SU-DHL-6 (cell line): ENCODE measurements at regions not wholly inside any gene's neighbourhood (a gene's known extent, or its start where the extent isn't known, plus 50 kb on each side); places are given as distances from the start of the nearest gene placed in this dataset.

Experiments
- H2AFZ ChIP-seq: fragments of 200-600 bp; sonication (generic); 2 replicates; pipeline ENCODE4 v1.6.1; 2014; ENCODE audit warnings: low read depth, mild to moderate bottlenecking, moderate library complexity, mixed read lengths, antibody characterized with exemption, low read length; ENCODE audit not compliant: severe bottlenecking
- H3F3A ChIP-seq: fragments of 200-600 bp; shearing (Covaris generic); 2 replicates; pipeline ENCODE4 v1.6.0; 2016; ENCODE audit warnings: antibody characterized with exemption, mild to moderate bottlenecking; ENCODE audit not compliant: insufficient read depth
- H3K27ac ChIP-seq: fragments of 200-600 bp; sonication (generic); 2 replicates; pipeline ENCODE4 v1.5.1; 2016; ENCODE audit warnings: low read depth, mild to moderate bottlenecking, low read length, moderate library complexity, mixed read lengths
- H3K27me3 ChIP-seq: fragments of 200-600 bp; sonication (generic), shearing (Covaris generic); 2 replicates; pipeline ENCODE4 v1.6.0; 2014; ENCODE audit warnings: mild to moderate bottlenecking, low read length
- H3K36me3 ChIP-seq: fragments of 200-600 bp; sonication (generic); 2 replicates; pipeline ENCODE4 v1.6.1; 2014; ENCODE audit warnings: mild to moderate bottlenecking, low read length, mixed read lengths
- H3K4me2 ChIP-seq: fragments of 300-600, 200-600 bp; shearing (Covaris generic), sonication (generic); 2 replicates; pipeline ENCODE4 v1.6.0; 2014; ENCODE audit warnings: low read length, low read depth, mild to moderate bottlenecking; ENCODE audit not compliant: poor library complexity, severe bottlenecking
- H3K4me3 ChIP-seq: fragments of 200-600 bp; sonication (generic); 2 replicates; pipeline ENCODE4 v1.5.1; 2014; ENCODE audit warnings: antibody characterized with exemption, low read length, mild to moderate bottlenecking, mixed read lengths; ENCODE audit not compliant: insufficient read depth, poor library complexity, severe bottlenecking
- H3K79me2 ChIP-seq: fragments of 200-600 bp; sonication (generic); 2 replicates; pipeline ENCODE4 v1.6.1; 2014; ENCODE audit warnings: mild to moderate bottlenecking, low read length, moderate library complexity; ENCODE audit not compliant: insufficient read depth
- H3K9ac ChIP-seq: fragments of 200-600 bp; sonication (generic); 2 replicates; pipeline ENCODE4 v1.7.0; 2014; ENCODE audit warnings: mild to moderate bottlenecking, low read length
- H3K9me2 ChIP-seq: fragments of 200-600 bp; sonication (generic); replicated peaks from 2 replicates; pipeline ENCODE4 v1.6.1; 2014; ENCODE audit warnings: low read length; ENCODE audit not compliant: insufficient read depth
- H3K9me3 ChIP-seq: fragments of 200-600 bp; sonication (generic); 2 replicates; pipeline ENCODE4 v1.6.1; 2014; ENCODE audit warnings: low read length, mixed read lengths; ENCODE audit not compliant: insufficient read depth
- H4K20me1 ChIP-seq: fragments of 200-600 bp; sonication (generic); 2 replicates; pipeline ENCODE4 v1.6.1; 2014; ENCODE audit warnings: low read depth, mild to moderate bottlenecking, antibody characterized with exemption, low read length, moderate library complexity, mixed read lengths
- CTCF ChIP-seq: fragments of 200-600 bp; sonication (generic); IDR thresholded peaks from one replicate; pipeline ENCODE4 v1.5.1; 2017; ENCODE audit warnings: antibody characterized with exemption, mild to moderate bottlenecking, low read length, moderate library complexity; ENCODE audit not compliant: insufficient read depth, poor library complexity, severe bottlenecking
- EZH2phosphoT487 ChIP-seq: fragments of 200-600 bp; sonication (generic), shearing (Covaris generic); conservative IDR thresholded peaks from 2 replicates; pipeline ENCODE4 v1.6.1; 2018; ENCODE audit warnings: mild to moderate bottlenecking, antibody characterized with exemption, low read length, moderate library complexity, mixed read lengths

DNA sequence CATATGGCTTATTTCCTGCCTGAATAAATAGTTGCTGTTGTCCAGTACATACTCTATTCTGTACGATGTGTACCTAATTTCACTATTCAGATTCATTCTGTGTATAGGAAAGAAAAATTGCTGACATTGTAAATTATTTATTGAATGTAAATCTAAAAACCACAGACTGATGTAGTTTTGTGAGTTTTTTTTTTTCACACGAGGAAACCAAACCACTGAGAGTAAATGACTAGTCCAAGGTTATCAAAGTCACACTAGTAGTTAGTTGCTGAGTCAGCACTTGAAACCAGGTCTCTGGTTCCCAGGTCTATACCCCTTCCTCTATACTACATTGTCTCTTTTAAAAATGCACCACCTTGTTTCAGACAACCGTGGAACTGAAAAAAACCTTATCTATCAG, 298.3 kb upstream of the DIAPH2 start:
- H3K27me3 ChIP-seq, result no peaks in the 10 kb centered on the region
- H4K20me1 ChIP-seq, result no peaks in the 10 kb centered on the region
- no peak overlapping the region for H3K4me3 ChIP-seq
- no peaks in the 10 kb centered on the region for H3F3A ChIP-seq
- H3K4me2 ChIP-seq, result no peak overlapping the region
- no peaks in the 10 kb centered on the region for H3K36me3 ChIP-seq
- H3K9me2 ChIP-seq, result no peaks in the 10 kb centered on the region
- H3K27ac ChIP-seq, result no peak overlapping the region
- no peak overlapping the region for H3K9ac ChIP-seq
- no peaks in the 10 kb centered on the region for H3K9me3 ChIP-seq
- no peaks in the 10 kb centered on the region for H3K79me2 ChIP-seq
- TF ChIP-seq EZH2phosphoT487 (no peak), CTCF (no peak)
- H2AFZ ChIP-seq, result no peak overlapping the region

DNA sequence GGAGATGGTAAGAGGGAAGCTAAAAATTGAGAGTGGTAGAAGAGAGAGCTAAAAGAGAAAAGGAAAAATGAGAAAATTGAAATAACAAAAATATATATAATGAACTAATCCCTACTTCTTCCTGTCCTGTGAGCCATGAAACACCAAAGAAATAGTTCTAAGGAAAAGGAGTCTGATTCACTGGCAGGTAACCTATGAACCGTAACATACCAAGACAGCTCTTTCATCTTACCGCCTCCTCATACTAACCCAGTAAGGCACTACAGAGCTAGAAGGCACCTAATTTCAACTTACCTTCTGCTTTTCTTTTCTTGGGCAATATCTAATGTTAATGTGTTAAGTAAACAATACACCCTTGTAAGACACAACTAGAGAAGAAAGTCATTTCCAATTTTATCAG, 297.7 kb upstream of the DIAPH2 start:
- TF ChIP-seq EZH2phosphoT487 (no peak), CTCF (no peak)
- Histone ChIP-seq H3F3A (no peaks in the 10 kb centered on the region), H3K9ac (no peak overlapping the region), H3K79me2 (no peaks in the 10 kb centered on the region), H2AFZ (no peak overlapping the region), H3K4me2 (no peak overlapping the region), H3K9me3 (no peaks in the 10 kb centered on the region), H3K27ac (no peak overlapping the region), H3K27me3 (no peaks in the 10 kb centered on the region), H4K20me1 (no peaks in the 10 kb centered on the region), H3K36me3 (no peaks in the 10 kb centered on the region), H3K9me2 (no peaks in the 10 kb centered on the region), H3K4me3 (no peak overlapping the region)

DNA sequence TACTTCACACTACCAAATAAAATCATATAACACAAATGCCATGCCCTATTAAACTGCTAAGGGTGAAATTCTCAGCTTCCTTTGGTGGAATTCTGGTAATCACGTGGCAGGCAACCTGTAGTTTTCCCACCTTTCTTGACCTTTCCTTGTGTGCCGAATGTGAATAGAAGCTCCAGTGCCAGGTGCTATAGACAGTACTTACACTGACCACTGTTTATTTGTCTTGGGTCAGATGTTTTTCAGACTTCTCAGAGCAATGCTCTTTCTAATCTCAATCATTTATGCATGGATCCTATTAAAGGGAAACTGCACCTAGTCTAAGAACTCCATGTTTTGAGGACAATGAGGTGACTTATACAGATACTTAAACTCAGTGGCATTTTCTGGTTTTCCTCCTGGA, 296.8 kb upstream of the DIAPH2 start:
- TF ChIP-seq CTCF (no peak), EZH2phosphoT487 (no peak)

More for the DNA sequence above, 296.8 kb upstream of the DIAPH2 start:
- H3K9me2 ChIP-seq, result no peaks in the 10 kb centered on the region
- no peaks in the 10 kb centered on the region for H3K79me2 ChIP-seq
- H3K27ac ChIP-seq, result no peak overlapping the region
- no peaks in the 10 kb centered on the region for H3K27me3 ChIP-seq
- no peaks in the 10 kb centered on the region for H3F3A ChIP-seq
- H4K20me1 ChIP-seq, result no peaks in the 10 kb centered on the region
- H3K36me3 ChIP-seq, result no peaks in the 10 kb centered on the region
- no peaks in the 10 kb centered on the region for H3K9me3 ChIP-seq
- no peak overlapping the region for H2AFZ ChIP-seq
- H3K4me3 ChIP-seq, result no peak overlapping the region
- H3K4me2 ChIP-seq, result no peak overlapping the region
- no peak overlapping the region for H3K9ac ChIP-seq
